Neural cell (in vitro differentiated cells): ENCODE measurements at regions not wholly inside any gene's neighbourhood (a gene's known extent, or its start where the extent isn't known, plus 50 kb on each side); places are given as distances from the start of the nearest gene placed in this dataset.

Experiments used
- H2AFZ ChIP-seq: fragments of 200-600, 300-800 bp; sonication (generic), shearing (Covaris generic); 2 replicates; pipeline ENCODE4 v1.6.0; 2014; ENCODE audit warnings: low read depth, mild to moderate bottlenecking, antibody characterized with exemption, low read length, moderate library complexity
- H3F3A ChIP-seq: fragments of 200-600 bp; shearing (Covaris generic); 2 replicates; pipeline ENCODE4 v1.6.1; 2016; ENCODE audit warnings: mild to moderate bottlenecking, moderate library complexity, mixed read lengths, antibody characterized with exemption, low read length; ENCODE audit not compliant: insufficient read depth, poor library complexity, severe bottlenecking
- H3K27ac ChIP-seq: fragments of 200-600, 300-800 bp; sonication (generic), shearing (Covaris generic); 2 replicates; pipeline ENCODE4 v1.5.1; 2014; ENCODE audit warnings: mild to moderate bottlenecking, low read length, moderate library complexity
- H3K27me3 ChIP-seq: fragments of 300-800, 200-600 bp; sonication (generic), shearing (Covaris generic); 2 replicates; pipeline ENCODE4 v1.6.0; 2014; ENCODE audit warnings: mild to moderate bottlenecking, low read depth, low read length, moderate library complexity; ENCODE audit not compliant: insufficient read depth
- H3K36me3 ChIP-seq: fragments of 300-800, 200-600 bp; sonication (generic), shearing (Covaris generic); 2 replicates; pipeline ENCODE4 v1.5.1; 2014; ENCODE audit warnings: mild to moderate bottlenecking, antibody characterized with exemption, low read length, moderate library complexity; ENCODE audit not compliant: insufficient read depth
- H3K4me2 ChIP-seq: fragments of 300-800, 200-600 bp; sonication (generic), shearing (Covaris generic); 2 replicates; pipeline ENCODE4 v1.6.0; 2014; ENCODE audit warnings: mild to moderate bottlenecking, low read length
- H3K4me3 ChIP-seq: fragments of 300-800, 200-600 bp; sonication (generic), shearing (Covaris generic); 2 replicates; pipeline ENCODE4 v1.5.1; 2014; ENCODE audit warnings: mild to moderate bottlenecking, low read length, moderate library complexity
- H3K79me2 ChIP-seq: fragments of 200-600 bp; shearing (Covaris generic); replicated peaks from 2 replicates; pipeline ENCODE4 v1.6.0; 2014; ENCODE audit warnings: mild to moderate bottlenecking, low read length, moderate library complexity; ENCODE audit not compliant: insufficient read depth
- H3K9ac ChIP-seq: fragments of 300-800, 200-600 bp; sonication (generic), shearing (Covaris generic); 2 replicates; pipeline ENCODE4 v1.6.1; 2016; ENCODE audit warnings: mild to moderate bottlenecking, low read length, mixed read lengths
- H3K9me2 ChIP-seq: fragments of 200-600 bp; shearing (Covaris generic); 2 replicates; pipeline ENCODE4 v1.6.1; 2016; ENCODE audit warnings: mild to moderate bottlenecking, low read length, mixed read lengths; ENCODE audit not compliant: insufficient read depth
- H3K9me3 ChIP-seq: fragments of 200-600, 300-800 bp; sonication (generic), shearing (Covaris generic); 2 replicates; pipeline ENCODE4 v1.6.1; 2016; ENCODE audit warnings: mild to moderate bottlenecking, mixed run types, low read length, moderate library complexity, mixed read lengths
- H4K20me1 ChIP-seq: fragments of 200-600 bp; shearing (Covaris generic); 2 replicates; pipeline ENCODE4 v1.6.1; 2016; ENCODE audit warnings: mild to moderate bottlenecking, mixed run types; ENCODE audit not compliant: insufficient read depth
- EP300 ChIP-seq: fragments of 450-650 bp; conservative IDR thresholded peaks from 2 replicates; pipeline ENCODE4 v1.6.1; 2014; ENCODE audit warnings: antibody characterized with exemption, mild to moderate bottlenecking, moderate library complexity; ENCODE audit not compliant: poor library complexity, severe bottlenecking
- EZH2 ChIP-seq: fragments of 200-600, 300-800 bp; shearing (Covaris generic), sonication (generic); IDR thresholded peaks from 2 replicates; pipeline ENCODE4 v1.6.1; 2014; ENCODE audit warnings: antibody characterized with exemption, low read length, borderline replicate concordance, mild to moderate bottlenecking; ENCODE audit not compliant: insufficient read depth, poor library complexity, severe bottlenecking
- MXI1 ChIP-seq: fragments of 450-650 bp; conservative IDR thresholded peaks from 2 replicates; pipeline ENCODE4 v1.6.1; 2014; ENCODE audit warnings: antibody characterized with exemption, mild to moderate bottlenecking; ENCODE audit not compliant: poor library complexity, severe bottlenecking
- POLR2AphosphoS5 ChIP-seq: IDR thresholded peaks from 2 replicates; pipeline ENCODE4 v1.6.1; 2012
- RAD21 ChIP-seq: fragments of 450-650 bp; conservative IDR thresholded peaks from 2 replicates; pipeline ENCODE4 v1.6.1; 2014; ENCODE audit warnings: antibody characterized with exemption, mild to moderate bottlenecking, moderate library complexity
- REST ChIP-seq: IDR thresholded peaks from 2 replicates; pipeline ENCODE4 v1.6.1; 2012; ENCODE audit warnings: borderline replicate concordance
- SMC3 ChIP-seq: fragments of 450-650 bp; conservative IDR thresholded peaks from 2 replicates; pipeline ENCODE4 v1.6.1; 2014; ENCODE audit warnings: antibody characterized with exemption, mild to moderate bottlenecking, moderate library complexity; ENCODE audit not compliant: poor library complexity
- TAF1 ChIP-seq: IDR thresholded peaks from 2 replicates; pipeline ENCODE4 v1.6.1; 2012; ENCODE audit warnings: low read depth
- TF ChIP-seq, protein P1 (sequence below): fragments of 450-650 bp; IDR thresholded peaks from 2 replicates; pipeline ENCODE4 v1.5.1; 2014; ENCODE audit warnings: antibody characterized with exemption, mild to moderate bottlenecking, moderate library complexity; ENCODE audit not compliant: poor library complexity, severe bottlenecking

- TF ChIP-seq TAF1 (no peak), RAD21 (no peak), MXI1 (no peak), EZH2 (no peak), EP300 (no peak), REST (no peak), POLR2AphosphoS5 (no peak), SMC3 (no peak)
- TF ChIP-seq, protein P1, sequence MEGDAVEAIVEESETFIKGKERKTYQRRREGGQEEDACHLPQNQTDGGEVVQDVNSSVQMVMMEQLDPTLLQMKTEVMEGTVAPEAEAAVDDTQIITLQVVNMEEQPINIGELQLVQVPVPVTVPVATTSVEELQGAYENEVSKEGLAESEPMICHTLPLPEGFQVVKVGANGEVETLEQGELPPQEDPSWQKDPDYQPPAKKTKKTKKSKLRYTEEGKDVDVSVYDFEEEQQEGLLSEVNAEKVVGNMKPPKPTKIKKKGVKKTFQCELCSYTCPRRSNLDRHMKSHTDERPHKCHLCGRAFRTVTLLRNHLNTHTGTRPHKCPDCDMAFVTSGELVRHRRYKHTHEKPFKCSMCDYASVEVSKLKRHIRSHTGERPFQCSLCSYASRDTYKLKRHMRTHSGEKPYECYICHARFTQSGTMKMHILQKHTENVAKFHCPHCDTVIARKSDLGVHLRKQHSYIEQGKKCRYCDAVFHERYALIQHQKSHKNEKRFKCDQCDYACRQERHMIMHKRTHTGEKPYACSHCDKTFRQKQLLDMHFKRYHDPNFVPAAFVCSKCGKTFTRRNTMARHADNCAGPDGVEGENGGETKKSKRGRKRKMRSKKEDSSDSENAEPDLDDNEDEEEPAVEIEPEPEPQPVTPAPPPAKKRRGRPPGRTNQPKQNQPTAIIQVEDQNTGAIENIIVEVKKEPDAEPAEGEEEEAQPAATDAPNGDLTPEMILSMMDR = no peak
- no peaks in the 10 kb centered on the region for H3K27me3 ChIP-seq
- H3K9ac ChIP-seq = no peak overlapping the region
- H3K27ac ChIP-seq = no peak overlapping the region
- no peak overlapping the region for H2AFZ ChIP-seq
- H4K20me1 ChIP-seq = no peaks in the 10 kb centered on the region
- no peaks in the 10 kb centered on the region for H3K9me2 ChIP-seq
- H3F3A ChIP-seq = no peaks in the 10 kb centered on the region
- H3K4me3 ChIP-seq = no peak overlapping the region
- H3K36me3 ChIP-seq = no peaks in the 10 kb centered on the region
- H3K79me2 ChIP-seq = no peaks in the 10 kb centered on the region
- no peak overlapping the region for H3K4me2 ChIP-seq
- H3K9me3 ChIP-seq = no peaks in the 10 kb centered on the region
Observed at GRCh38 chr1:216793303-216793702, 70.1 kb upstream of the ESRRG start.

DNA sequence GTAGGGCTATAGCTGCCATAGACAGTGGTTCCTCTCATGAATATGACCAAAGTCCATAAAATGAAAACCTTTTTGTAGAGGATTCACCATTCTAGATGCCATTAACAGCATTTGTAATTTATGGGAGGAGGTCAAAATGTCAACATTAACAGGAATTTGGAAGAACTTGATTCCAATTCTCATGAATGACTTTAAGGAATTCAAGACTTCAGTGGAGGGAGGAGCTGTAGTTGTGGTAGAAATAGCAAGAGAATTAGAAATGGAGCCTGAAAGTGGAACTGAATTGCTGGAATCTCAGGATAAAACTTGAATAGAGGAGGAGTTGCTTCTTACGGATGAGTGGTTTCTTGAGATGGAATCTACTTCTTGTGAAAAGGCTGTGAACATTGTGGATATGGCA lies 65.4 kb upstream of the ESRRG start:
- TF ChIP-seq MXI1 (no peak), EZH2 (no peak), TAF1 (no peak), REST (no peak), EP300 (no peak), SMC3 (no peak), RAD21 (no peak), POLR2AphosphoS5 (no peak)
- TF ChIP-seq, protein P1 = no peak
- no peak overlapping the region for H3K27ac ChIP-seq

More for the DNA sequence above, 65.4 kb upstream of the ESRRG start:
- Histone ChIP-seq H3K4me2 (no peak overlapping the region), H3K36me3 (no peaks in the 10 kb centered on the region), H3F3A (no peaks in the 10 kb centered on the region), H3K79me2 (no peaks in the 10 kb centered on the region), H3K4me3 (no peak overlapping the region), H3K9ac (no peak overlapping the region), H4K20me1 (no peaks in the 10 kb centered on the region), H3K27me3 (no peaks in the 10 kb centered on the region), H3K9me3 (no peaks in the 10 kb centered on the region), H3K9me2 (no peaks in the 10 kb centered on the region), H2AFZ (no peak overlapping the region)
